Fibroblast of peridontal ligament (primary cell): ENCODE measurements at regions not wholly inside any gene's neighbourhood (a gene's known extent, or its start where the extent isn't known, plus 50 kb on each side); places are given as distances from the start of the nearest gene placed in this dataset.
A peak's percentile ranks its signal among the peaks of the same experiment; 100 is the strongest.
"Not testable (repeated sequence)": the region's sequence is repeated elsewhere in the genome, so short reads cannot be mapped to it uniquely, and the experiment has no call there.

Experiments used
- DNase-seq: peaks from one replicate; pipeline ENCODE4 v3.0.0-alpha.2; 2010; ENCODE audit errors: extremely low read depth

- DNase-seq, result no peak
Measured at GRCh38 chr14:88064841-88065240, 59.9 kb downstream of the GPR65 start.

GRCh38 chr14:88069677-88070076, 64.7 kb downstream of the GPR65 start:
- no peak for DNase-seq

GRCh38 chr14:88075269-88075981, 70.5 kb downstream of the GPR65 start:
- no peak for DNase-seq

- no peak for DNase-seq
Measured at GRCh38 chr14:88078525-88078924, 73.6 kb downstream of the GPR65 start.

GRCh38 chr14:88079624-88080023, 74.7 kb downstream of the GPR65 start:
- no peak for DNase-seq

- DNase-seq, result no peak
Measured at GRCh38 chr14:88085736-88086135, 80.8 kb downstream of the GPR65 start.

GRCh38 chr14:88089445-88089844, 84.5 kb downstream of the GPR65 start:
- no peak for DNase-seq

- no peak for DNase-seq
Measured at GRCh38 chr14:88092529-88092928, 87.6 kb downstream of the GPR65 start.

GRCh38 chr14:88095791-88096190, 90.9 kb downstream of the GPR65 start:
- no peak for DNase-seq

GRCh38 chr14:88098163-88098562, 93.2 kb downstream of the GPR65 start:
- no peak for DNase-seq

GRCh38 chr14:88104710-88105109, 99.8 kb downstream of the GPR65 start:
- DNase-seq, result no peak

- DNase-seq, result no peak
Measured at GRCh38 chr14:88106377-88106776, 101.4 kb downstream of the GPR65 start.

- DNase-seq, result not testable (repeated sequence)
Measured at GRCh38 chr14:88127669-88128068, 122.7 kb downstream of the GPR65 start.

- no peak for DNase-seq
Measured at GRCh38 chr14:88128816-88129215, 123.9 kb downstream of the GPR65 start.

- peak; percentile 41 for DNase-seq
Measured at GRCh38 chr14:88129306-88130056, 124.5 kb downstream of the GPR65 start.

GRCh38 chr14:88130057-88130432, 125.1 kb downstream of the GPR65 start:
- DNase-seq, result no peak
